Endothelial cell of umbilical vein (primary cell): ENCODE measurements at regions not wholly inside any gene's neighbourhood (a gene's known extent, or its start where the extent isn't known, plus 50 kb on each side); places are given as distances from the start of the nearest gene placed in this dataset.
"Not testable (repeated sequence)": the region's sequence is repeated elsewhere in the genome, so short reads cannot be mapped to it uniquely, and the experiment has no call there.

Source experiments
- BruUV-seq: library from RNA; stranded (reverse); fragments of 400-500 nt; replicated peaks from 2 replicates; lab custom pipeline; 2021; lab: Mats Ljungman, UMichigan
- CTCF ChIA-PET: fragments of 300-600, 350-600 bp; sonication (Branson Sonifier 250); formaldehyde crosslinking; loops from one replicate; lab custom pipeline; 2021; ENCODE audit warnings: antibody characterized with exemption, inconsistent platforms; lab: Charles Lee
- POLR2A ChIA-PET: fragments of 300-600, 350-600 bp; sonication (Branson Sonifier 250); formaldehyde crosslinking; loops from one replicate; lab custom pipeline; 2021; ENCODE audit warnings: antibody characterized with exemption, inconsistent platforms; lab: Charles Lee
- DNase-seq: peaks from one replicate; pipeline ENCODE4 v3.0.0-alpha.2; 2011; ENCODE audit warnings: low read depth, low spot score
- FAIRE-seq: peaks from 2 replicates; lab custom pipeline; 2011; peaks lifted over from hg19 to GRCh38; lab: Jason Lieb, UNC
- H2AFZ ChIP-seq: 2 replicates; pipeline ENCODE4 v1.6.0; 2012; ENCODE audit warnings: low read depth, low read length, control low read depth, inconsistent platforms
- H3K27ac ChIP-seq: 2 replicates; pipeline ENCODE4 v1.5.1; 2011; ENCODE audit warnings: low read depth, mild to moderate bottlenecking, control low read depth, low read length, moderate library complexity; ENCODE audit not compliant: insufficient read depth
- H3K27me3 ChIP-seq, 2 experiments: 2 replicates each; pipeline versions ENCODE4 v1.6.0 to v1.6.1; 2011; ENCODE audit warnings: low read length in 2 of 2, mixed read lengths in 1 of 2; ENCODE audit not compliant: control insufficient read depth in 2 of 2, insufficient read depth in 2 of 2
- H3K36me3 ChIP-seq, 2 experiments: 2 replicates in 1 of 2; 3 replicates in 1 of 2; pipeline ENCODE4 v1.5.1; 2011; ENCODE audit warnings: low read length in 2 of 2, mild to moderate bottlenecking in 1 of 2, moderate library complexity in 1 of 2; ENCODE audit not compliant: control insufficient read depth in 2 of 2, insufficient read depth in 2 of 2; ENCODE audit errors: extremely low read depth in 1 of 2
- H3K4me1 ChIP-seq: 3 replicates; pipeline ENCODE4 v1.5.1; 2011; ENCODE audit warnings: mild to moderate bottlenecking, low read length; ENCODE audit not compliant: control insufficient read depth, insufficient read depth; ENCODE audit errors: extremely low read depth
- H3K4me2 ChIP-seq: 2 replicates; pipeline ENCODE4 v1.6.1; 2011; ENCODE audit warnings: low read length, control low read depth, mixed read lengths; ENCODE audit not compliant: insufficient read depth
- H3K4me3 ChIP-seq, 3 experiments: fragments of 200-600 bp in 1 of 3; sonication (generic), shearing (Covaris generic) in 1 of 3; replicated peaks in 1 of 3; 2 replicates each; pipeline ENCODE4 v1.5.1; 2011 to 2016; ENCODE audit warnings: control low read depth in 3 of 3, low read length in 3 of 3, mild to moderate bottlenecking in 2 of 3, inconsistent platforms in 1 of 3, low read depth in 1 of 3, moderate library complexity in 1 of 3; ENCODE audit not compliant: insufficient read depth in 1 of 3
- H3K79me2 ChIP-seq: 2 replicates; pipeline ENCODE4 v1.6.0; 2012; ENCODE audit warnings: low read length, inconsistent platforms; ENCODE audit not compliant: control insufficient read depth, insufficient read depth
- H3K9ac ChIP-seq: replicated peaks from 2 replicates; pipeline ENCODE3; 2011; ENCODE audit warnings: low read length, control low read depth; ENCODE audit not compliant: insufficient read depth; ENCODE audit errors: extremely low read depth
- H3K9me1 ChIP-seq: replicated peaks from 3 replicates; pipeline ENCODE4 v1.6.0; 2011; ENCODE audit warnings: mild to moderate bottlenecking, low read length; ENCODE audit not compliant: control insufficient read depth, insufficient read depth; ENCODE audit errors: extremely low read depth
- H3K9me3 ChIP-seq: replicated peaks from 2 replicates; pipeline ENCODE4 v1.5.1; 2012; ENCODE audit warnings: low read length, inconsistent platforms; ENCODE audit not compliant: control insufficient read depth, insufficient read depth
- H4K20me1 ChIP-seq: replicated peaks from 2 replicates; pipeline ENCODE3; 2011; ENCODE audit warnings: mild to moderate bottlenecking, low read length; ENCODE audit not compliant: control insufficient read depth, insufficient read depth; ENCODE audit errors: extremely low read depth
- EZH2 ChIP-seq: IDR thresholded peaks from 2 replicates; pipeline ENCODE4 v1.6.1; 2012; ENCODE audit warnings: borderline replicate concordance, low read depth, mild to moderate bottlenecking, moderate library complexity, low read length, inconsistent platforms; ENCODE audit not compliant: severe bottlenecking
- JUN ChIP-seq: IDR thresholded peaks from 2 replicates; pipeline ENCODE4 v1.6.1; 2011; ENCODE audit warnings: borderline replicate concordance, low read depth; ENCODE audit not compliant: insufficient read length, insufficient read depth
- POLR2A ChIP-seq: IDR thresholded peaks from 2 replicates; pipeline ENCODE4 v1.6.1; 2012; ENCODE audit warnings: low read depth, mild to moderate bottlenecking, control low read depth, low read length
- POLR2AphosphoS5 ChIP-seq: IDR thresholded peaks from 2 replicates; pipeline ENCODE4 v1.6.1; 2012; ENCODE audit warnings: low read depth, mild to moderate bottlenecking, control low read depth, low read length, moderate library complexity; ENCODE audit not compliant: insufficient read depth
- dilution Hi-C: fragments of 300-500 bp; cut with MboI; formaldehyde crosslinking; loops from one replicate; pipeline ENCODE4 v1.15.0; 2019; ENCODE audit warnings: low sequenced_read_pairs; ENCODE audit not compliant: extremely low pct_ligation_motif_present
- intact Hi-C: fragments of 100-400 bp; cut with micrococcal nuclease; formaldehyde crosslinking; loops from one replicate; pipeline ENCODE4 v1.10.0; 2022
- TF ChIP-seq, protein P1 (sequence below), 2 donors: IDR thresholded peaks; 1 replicate in 1 of 2; 2 replicates in 1 of 2; pipeline ENCODE4 v1.5.1; 2011; ENCODE audit warnings: low read length in 2 of 2, mild to moderate bottlenecking in 2 of 2, moderate library complexity in 2 of 2, control low read depth in 1 of 2, inconsistent platforms in 1 of 2, low read depth in 1 of 2; ENCODE audit not compliant: insufficient read depth in 1 of 2; ENCODE audit errors: extremely low read depth in 1 of 2
- TF ChIP-seq, protein P2 (sequence below): IDR thresholded peaks from 2 replicates; pipeline ENCODE4 v1.6.1; 2011; ENCODE audit not compliant: insufficient read depth, insufficient read length

DNA sequence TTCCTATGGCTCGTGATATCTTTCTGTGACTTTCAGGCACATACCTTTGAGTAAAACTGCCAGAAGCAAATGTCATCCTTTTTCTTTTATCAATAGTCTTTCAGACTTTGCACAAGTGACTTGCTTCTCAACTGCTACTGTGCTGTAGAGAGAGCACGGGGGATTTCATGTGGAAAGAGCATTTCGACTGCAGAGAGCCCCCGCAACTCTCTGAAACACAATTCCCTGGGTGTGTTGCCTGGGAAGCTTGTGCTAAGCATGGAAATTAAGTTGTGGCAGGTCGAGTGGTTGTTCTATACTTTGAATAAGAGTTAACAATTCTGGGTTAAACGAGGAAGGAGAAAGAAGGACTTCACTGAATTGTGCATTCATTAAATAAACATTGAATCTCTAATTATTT lies 659.1 kb downstream of the TDRD15 start:
- intact Hi-C loops (no loop called here), dilution Hi-C loops (no loop called here)
- FAIRE-seq = no peak
- TF ChIP-seq POLR2AphosphoS5 = no peak
- BruUV-seq = no TSS peak
- no peak overlapping the region for H3K4me3 ChIP-seq
- ChIA-PET CTCF (no interaction called here), POLR2A (no interaction called here)
- no peak overlapping the region for H3K9ac ChIP-seq
- no peak overlapping the region for H2AFZ ChIP-seq
- no peaks in the 10 kb centered on the region for H3K4me1 ChIP-seq
- no peaks in the 10 kb centered on the region for H3K9me3 ChIP-seq
- H3K9me1 ChIP-seq = no peaks in the 10 kb centered on the region
- no peaks in the 10 kb centered on the region for H4K20me1 ChIP-seq
- no peak overlapping the region for H3K4me2 ChIP-seq
- H3K79me2 ChIP-seq = no peaks in the 10 kb centered on the region
- no peak overlapping the region for H3K27ac ChIP-seq
- no peaks in the 10 kb centered on the region for H3K27me3 ChIP-seq
- H3K36me3 ChIP-seq = no peaks in the 10 kb centered on the region
- DNase-seq = no peak

DNA sequence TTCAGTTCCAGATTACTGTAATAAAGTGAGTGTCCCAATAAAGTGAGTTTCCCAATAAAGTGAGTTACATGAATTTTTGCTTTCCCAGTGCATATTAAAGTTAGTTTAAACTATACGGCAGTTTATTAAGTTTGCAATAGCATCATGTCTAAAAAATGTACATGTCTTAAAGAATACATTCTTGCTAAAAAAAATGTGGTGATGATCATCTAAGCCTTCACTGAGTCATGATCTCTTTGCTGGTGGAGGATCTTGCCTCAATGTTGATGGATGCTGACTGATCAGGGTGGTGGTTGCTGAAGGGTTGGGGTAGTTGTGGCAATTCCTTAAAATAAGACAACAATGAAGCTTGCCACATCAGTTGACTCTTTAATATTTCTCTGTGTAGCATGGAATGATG lies 664.2 kb downstream of the TDRD15 start:
- no TSS peak for BruUV-seq
- intact Hi-C loops = no loop called here
- H3K9me3 ChIP-seq = no peaks in the 10 kb centered on the region
- CTCF ChIA-PET = no interaction called here
- dilution Hi-C loops = no loop called here
- no peaks in the 10 kb centered on the region for H3K4me1 ChIP-seq
- H3K27ac ChIP-seq = no peak overlapping the region
- no peak for FAIRE-seq
- H3K4me3 ChIP-seq = no peak overlapping the region
- H3K4me2 ChIP-seq = no peak overlapping the region
- no peak for TF ChIP-seq JUN
- TF ChIP-seq, protein P1, sequence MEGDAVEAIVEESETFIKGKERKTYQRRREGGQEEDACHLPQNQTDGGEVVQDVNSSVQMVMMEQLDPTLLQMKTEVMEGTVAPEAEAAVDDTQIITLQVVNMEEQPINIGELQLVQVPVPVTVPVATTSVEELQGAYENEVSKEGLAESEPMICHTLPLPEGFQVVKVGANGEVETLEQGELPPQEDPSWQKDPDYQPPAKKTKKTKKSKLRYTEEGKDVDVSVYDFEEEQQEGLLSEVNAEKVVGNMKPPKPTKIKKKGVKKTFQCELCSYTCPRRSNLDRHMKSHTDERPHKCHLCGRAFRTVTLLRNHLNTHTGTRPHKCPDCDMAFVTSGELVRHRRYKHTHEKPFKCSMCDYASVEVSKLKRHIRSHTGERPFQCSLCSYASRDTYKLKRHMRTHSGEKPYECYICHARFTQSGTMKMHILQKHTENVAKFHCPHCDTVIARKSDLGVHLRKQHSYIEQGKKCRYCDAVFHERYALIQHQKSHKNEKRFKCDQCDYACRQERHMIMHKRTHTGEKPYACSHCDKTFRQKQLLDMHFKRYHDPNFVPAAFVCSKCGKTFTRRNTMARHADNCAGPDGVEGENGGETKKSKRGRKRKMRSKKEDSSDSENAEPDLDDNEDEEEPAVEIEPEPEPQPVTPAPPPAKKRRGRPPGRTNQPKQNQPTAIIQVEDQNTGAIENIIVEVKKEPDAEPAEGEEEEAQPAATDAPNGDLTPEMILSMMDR (IDR thresholded peaks at IDR 0.05; ENCODE audit: extremely low read depth in 1 of 2, insufficient read depth in 1 of 2, low read depth in 1 of 2, low read length in 2 of 2) = no peak
- no peak for TF ChIP-seq EZH2
- TF ChIP-seq POLR2A = no peak
- TF ChIP-seq, protein P2, sequence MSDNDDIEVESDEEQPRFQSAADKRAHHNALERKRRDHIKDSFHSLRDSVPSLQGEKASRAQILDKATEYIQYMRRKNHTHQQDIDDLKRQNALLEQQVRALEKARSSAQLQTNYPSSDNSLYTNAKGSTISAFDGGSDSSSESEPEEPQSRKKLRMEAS = no peak
- DNase-seq = no peak
- H3K9me1 ChIP-seq = no peaks in the 10 kb centered on the region
- no peak overlapping the region for H3K9ac ChIP-seq
- no peaks in the 10 kb centered on the region for H4K20me1 ChIP-seq
- no peaks in the 10 kb centered on the region for H3K36me3 ChIP-seq
- no peak overlapping the region for H2AFZ ChIP-seq
- POLR2A ChIA-PET = no interaction called here
- no peaks in the 10 kb centered on the region for H3K79me2 ChIP-seq
- H3K27me3 ChIP-seq = no peaks in the 10 kb centered on the region

DNA sequence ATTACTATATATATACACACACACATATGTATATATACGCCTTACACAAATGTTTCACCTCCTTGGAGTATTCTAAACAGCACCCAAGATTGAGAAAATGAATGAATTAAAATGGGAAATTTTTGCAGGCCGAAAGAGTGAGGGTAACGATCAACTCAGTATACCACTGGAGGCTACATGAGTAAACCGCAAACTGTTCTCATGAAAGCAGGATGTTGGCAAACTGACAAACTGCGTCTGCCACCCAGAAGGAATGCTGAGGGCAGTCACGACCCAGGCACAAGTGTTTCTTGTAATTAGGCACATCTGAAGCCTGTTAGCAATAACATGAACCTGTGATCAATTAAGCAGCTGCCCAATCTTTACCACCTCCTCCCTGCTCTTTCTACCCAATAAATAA lies 666.5 kb downstream of the TDRD15 start:
- H3K27ac ChIP-seq, intact Hi-C loops, FAIRE-seq, H3K79me2 ChIP-seq, H3K27me3 ChIP-seq, BruUV-seq, H3K9me3 ChIP-seq, DNase-seq, H3K4me1 ChIP-seq, H2AFZ ChIP-seq, POLR2A ChIA-PET, H3K9ac ChIP-seq, H3K4me3 ChIP-seq, H4K20me1 ChIP-seq, H3K9me1 ChIP-seq, H3K4me2 ChIP-seq, CTCF ChIA-PET, H3K36me3 ChIP-seq, dilution Hi-C loops: not testable (repeated sequence)
